CD14-positive monocyte (primary cell): ENCODE measurements at regions not wholly inside any gene's neighbourhood (a gene's known extent, or its start where the extent isn't known, plus 50 kb on each side); places are given as distances from the start of the nearest gene placed in this dataset.

Experiments used
- DNase-seq, 3 donors: peaks; one replicate each; pipeline ENCODE4 v3.0.0-alpha.2; 2011 to 2022
- H2AFZ ChIP-seq: 2 replicates; pipeline ENCODE4 v1.6.0; 2012; ENCODE audit warnings: mild to moderate bottlenecking, low read depth, low read length, inconsistent platforms; ENCODE audit not compliant: insufficient read depth, poor library complexity, severe bottlenecking
- H3K27ac ChIP-seq, 2 donors: 1 replicate in 1 of 2; 2 replicates in 1 of 2; pipeline ENCODE4 v1.5.1; 2012 to 2013; ENCODE audit warnings: low read length in 2 of 2, control low read depth in 1 of 2, inconsistent platforms in 1 of 2, low read depth in 1 of 2, mild to moderate bottlenecking in 1 of 2
- H3K27me3 ChIP-seq, 2 donors: one replicate each; pipeline versions ENCODE4 v1.6.0 to v1.6.1; 2011 to 2013; ENCODE audit warnings: low read length in 2 of 2; ENCODE audit not compliant: control insufficient read depth in 2 of 2, insufficient read depth in 2 of 2
- H3K36me3 ChIP-seq, 2 donors: replicated peaks in 1 of 2; 1 replicate in 1 of 2; 2 replicates in 1 of 2; pipeline versions ENCODE4 v1.5.1 to v1.6.1; 2012 to 2013; ENCODE audit warnings: low read length in 2 of 2, control low read depth in 1 of 2, inconsistent platforms in 1 of 2, mild to moderate bottlenecking in 1 of 2; ENCODE audit not compliant: insufficient read depth in 2 of 2, control insufficient read depth in 1 of 2
- H3K4me1 ChIP-seq, 2 donors: 1 replicate in 1 of 2; 2 replicates in 1 of 2; pipeline versions ENCODE4 v1.5.1 to v1.6.1; 2012 to 2013; ENCODE audit warnings: low read length in 2 of 2, control low read depth in 1 of 2, inconsistent platforms in 1 of 2, mild to moderate bottlenecking in 1 of 2, moderate library complexity in 1 of 2; ENCODE audit not compliant: insufficient read depth in 2 of 2, control insufficient read depth in 1 of 2
- H3K4me2 ChIP-seq: replicated peaks from 2 replicates; pipeline ENCODE3; 2012; ENCODE audit warnings: low read length, moderate library complexity, mild to moderate bottlenecking; ENCODE audit not compliant: poor library complexity, severe bottlenecking; ENCODE audit errors: extremely low read depth
- H3K4me3 ChIP-seq, 3 experiments: fragments of 200-600 bp in 1 of 3; sonication (generic) in 1 of 3; replicated peaks in 1 of 3; 1 replicate in 2 of 3; 2 replicates in 1 of 3; pipeline ENCODE4 v1.5.1; 2011 to 2013; ENCODE audit warnings: low read length in 3 of 3, mild to moderate bottlenecking in 3 of 3, control low read depth in 2 of 3, low read depth in 2 of 3, inconsistent platforms in 1 of 3, moderate library complexity in 1 of 3
- H3K79me2 ChIP-seq: 2 replicates; pipeline ENCODE4 v1.6.0; 2012; ENCODE audit warnings: mild to moderate bottlenecking, control low read depth, inconsistent platforms, low read length, moderate library complexity; ENCODE audit not compliant: insufficient read depth
- H3K9ac ChIP-seq: 2 replicates; pipeline ENCODE4 v1.6.0; 2017; ENCODE audit warnings: low read length, mild to moderate bottlenecking; ENCODE audit not compliant: insufficient read depth, poor library complexity, severe bottlenecking
- H3K9me3 ChIP-seq, 2 donors: replicated peaks in 1 of 2; 1 replicate in 1 of 2; 2 replicates in 1 of 2; pipeline versions ENCODE4 v1.5.1 to v1.6.1; 2012 to 2013; ENCODE audit warnings: low read length in 2 of 2, control low read depth in 1 of 2; ENCODE audit not compliant: control insufficient read depth in 1 of 2, insufficient read depth in 1 of 2
- H4K20me1 ChIP-seq: 2 replicates; pipeline ENCODE4 v1.6.0; 2012; ENCODE audit warnings: mild to moderate bottlenecking, low read length, control low read depth, moderate library complexity; ENCODE audit not compliant: insufficient read depth
- H3K27ac Mint-ChIP-seq, 7 donors: one replicate each; pipeline ENCODE4 v1.8.0; 2020; ENCODE audit warnings: mild to moderate bottlenecking in 7 of 7, mixed read lengths in 7 of 7, moderate library complexity in 6 of 7, inconsistent platforms in 2 of 7
- H3K27me3 Mint-ChIP-seq, 3 donors: one replicate each; pipeline ENCODE4 v1.8.0; 2021 to 2022; ENCODE audit warnings: low read depth in 3 of 3, mild to moderate bottlenecking in 3 of 3, mixed read lengths in 3 of 3, moderate library complexity in 3 of 3, inconsistent platforms in 1 of 3
- H3K36me3 Mint-ChIP-seq, 2 donors: one replicate each; pipeline ENCODE4 v1.8.0; 2020; ENCODE audit warnings: mixed read lengths in 2 of 2, inconsistent platforms in 1 of 2, mild to moderate bottlenecking in 1 of 2
- H3K4me1 Mint-ChIP-seq: one replicate; pipeline ENCODE4 v1.8.0; 2020; ENCODE audit warnings: mild to moderate bottlenecking, mixed read lengths
- H3K4me3 Mint-ChIP-seq, 2 donors: one replicate each; pipeline ENCODE4 v1.8.0; 2020; ENCODE audit warnings: mild to moderate bottlenecking in 2 of 2, mixed read lengths in 2 of 2, moderate library complexity in 1 of 2
- H3K9me3 Mint-ChIP-seq, 7 donors: one replicate each; pipeline ENCODE4 v1.8.0; 2020 to 2022; ENCODE audit warnings: mixed read lengths in 7 of 7, mild to moderate bottlenecking in 6 of 7, moderate library complexity in 6 of 7, inconsistent platforms in 2 of 7
- WGBS: methylation state at CpG from one replicate; pipeline ENCODE4 v1.1.5; 2013; ENCODE audit warnings: missing lambda C conversion rate; ENCODE audit not compliant: insufficient coverage; 5-methylcytosine and 5-hydroxymethylcytosine counted together
- intact Hi-C, 2 donors: fragments of 100-400 bp; cut with micrococcal nuclease; formaldehyde crosslinking; loops; one replicate each; pipeline versions ENCODE4 v1.15.0 to v1.15.1; 2023
- TF ChIP-seq, protein P1 (sequence below): fragments of 200-600 bp; IDR thresholded peaks from one replicate; pipeline ENCODE4 v1.8.0; 2022; ENCODE audit warnings: antibody characterized with exemption, mild to moderate bottlenecking

DNA sequence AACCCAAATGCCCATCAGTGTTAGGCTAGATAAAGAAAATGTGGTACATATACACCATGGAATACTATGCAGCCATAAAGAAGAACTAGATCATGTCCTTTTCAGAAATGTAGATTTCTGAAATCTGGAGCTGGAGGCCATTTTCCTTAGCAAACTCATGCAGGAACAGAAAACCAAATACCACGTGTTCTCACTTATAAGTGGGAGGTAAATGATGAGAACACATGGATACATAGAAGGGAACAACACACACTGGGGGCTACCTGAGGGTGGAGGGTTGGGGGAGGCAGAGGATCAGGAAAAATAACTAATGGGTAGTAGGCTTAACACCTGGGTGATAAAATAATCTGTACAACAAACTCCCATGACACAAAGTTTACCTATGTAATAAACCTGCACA lies 153.5 kb upstream of the PRNP start:
- WGBS = no CpG with 5 or more reads among the region's 1 CpG
- no peak overlapping the region for H3K27ac Mint-ChIP-seq
- DNase-seq = no peak
- H3K4me1 ChIP-seq = no peaks in the 10 kb centered on the region
- H3K9me3 ChIP-seq = no peaks in the 10 kb centered on the region
- H3K36me3 ChIP-seq = no peaks in the 10 kb centered on the region
- H3K4me2 ChIP-seq = no peak overlapping the region
- H3K4me1 Mint-ChIP-seq = no peaks in the 10 kb centered on the region
- peaks cover 3 to 15% of the 10 kb centered on the region in 2 donors for H3K27me3 ChIP-seq
- H3K79me2 ChIP-seq = no peaks in the 10 kb centered on the region
- peaks cover 2 to 15% (median 7%) of the 10 kb centered on the region in 7 donors for H3K9me3 Mint-ChIP-seq
- intact Hi-C loops = no loop called here
- H3K4me3 Mint-ChIP-seq = no peak overlapping the region
- H3K4me3 ChIP-seq = no peak overlapping the region
- no peak overlapping the region for H3K27ac ChIP-seq
- no peaks in the 10 kb centered on the region for H3K36me3 Mint-ChIP-seq
- H3K27me3 Mint-ChIP-seq = peaks cover 12 to 29% (median 15%) of the 10 kb centered on the region in 3 donors
- H3K9ac ChIP-seq = no peak overlapping the region
- H4K20me1 ChIP-seq = no peaks in the 10 kb centered on the region
- no peak overlapping the region for H2AFZ ChIP-seq
- TF ChIP-seq, protein P1, sequence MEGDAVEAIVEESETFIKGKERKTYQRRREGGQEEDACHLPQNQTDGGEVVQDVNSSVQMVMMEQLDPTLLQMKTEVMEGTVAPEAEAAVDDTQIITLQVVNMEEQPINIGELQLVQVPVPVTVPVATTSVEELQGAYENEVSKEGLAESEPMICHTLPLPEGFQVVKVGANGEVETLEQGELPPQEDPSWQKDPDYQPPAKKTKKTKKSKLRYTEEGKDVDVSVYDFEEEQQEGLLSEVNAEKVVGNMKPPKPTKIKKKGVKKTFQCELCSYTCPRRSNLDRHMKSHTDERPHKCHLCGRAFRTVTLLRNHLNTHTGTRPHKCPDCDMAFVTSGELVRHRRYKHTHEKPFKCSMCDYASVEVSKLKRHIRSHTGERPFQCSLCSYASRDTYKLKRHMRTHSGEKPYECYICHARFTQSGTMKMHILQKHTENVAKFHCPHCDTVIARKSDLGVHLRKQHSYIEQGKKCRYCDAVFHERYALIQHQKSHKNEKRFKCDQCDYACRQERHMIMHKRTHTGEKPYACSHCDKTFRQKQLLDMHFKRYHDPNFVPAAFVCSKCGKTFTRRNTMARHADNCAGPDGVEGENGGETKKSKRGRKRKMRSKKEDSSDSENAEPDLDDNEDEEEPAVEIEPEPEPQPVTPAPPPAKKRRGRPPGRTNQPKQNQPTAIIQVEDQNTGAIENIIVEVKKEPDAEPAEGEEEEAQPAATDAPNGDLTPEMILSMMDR = no peak

DNA sequence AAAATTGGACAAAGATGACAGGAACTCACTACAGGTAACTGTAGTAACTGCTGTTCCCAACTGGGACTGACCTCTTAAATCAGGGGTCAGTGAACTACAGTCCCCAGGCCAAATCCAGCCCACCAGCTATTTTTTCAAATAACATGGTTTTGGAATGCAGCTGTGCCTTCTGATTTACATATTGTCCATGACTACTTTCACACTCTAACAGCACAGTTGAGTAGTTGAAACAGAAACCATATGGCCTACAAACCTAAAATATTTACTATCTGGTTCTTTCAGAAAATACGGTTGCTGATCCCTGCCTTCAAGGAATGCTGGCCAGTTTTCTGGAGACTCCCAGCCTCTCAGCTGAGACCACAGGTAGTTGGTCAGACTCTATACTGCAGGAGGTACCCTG lies 161.5 kb upstream of the PRNP start:
- Histone ChIP-seq H3K4me3 (no peak overlapping the region), H3K27ac (no peak overlapping the region), H3K9ac (no peak overlapping the region), H4K20me1 (no peaks in the 10 kb centered on the region), H3K9me3 (no peaks in the 10 kb centered on the region), H3K27me3 (peaks cover 0 to 4% of the 10 kb centered on the region in 2 donors), H3K4me1 (no peaks in the 10 kb centered on the region), H3K79me2 (no peaks in the 10 kb centered on the region), H3K4me2 (no peak overlapping the region), H2AFZ (no peak overlapping the region), H3K36me3 (no peaks in the 10 kb centered on the region)
- peaks cover 4 to 14% (median 6%) of the 10 kb centered on the region in 3 donors for H3K27me3 Mint-ChIP-seq
- H3K4me1 Mint-ChIP-seq = no peaks in the 10 kb centered on the region
- H3K36me3 Mint-ChIP-seq = no peaks in the 10 kb centered on the region
- TF ChIP-seq, protein P1 = no peak
- intact Hi-C loops = no loop called here
- WGBS = no CpG with 5 or more reads among the region's 1 CpG
- H3K4me3 Mint-ChIP-seq = no peak overlapping the region
- no peak overlapping the region for H3K27ac Mint-ChIP-seq
- peaks cover 3 to 11% (median 6%) of the 10 kb centered on the region in 7 donors for H3K9me3 Mint-ChIP-seq
- no peak for DNase-seq
